ENCODE measurements at regions not wholly inside any gene's neighbourhood (a gene's known extent, or its start where the extent isn't known, plus 50 kb on each side); places are given as distances from the start of the nearest gene placed in this dataset.

GRCh38 chr16:73232555-73233328, 184.8 kb upstream of the ZFHX3 start:
- Histone ChIP-seq H3K9me3 (no peaks in the 10 kb centered on the region), H3K27ac (no peak overlapping the region), H3K4me1 (peaks cover 0 to 19% (median 2%) of the 10 kb centered on the region in 4 donors), H3K36me3 (no peaks in the 10 kb centered on the region), H3K27me3 (no peaks in the 10 kb centered on the region), H3K4me3 (peak overlapping the region in 1 of 4 donors; percentile 28)
- WGBS, 2 donors = 27 to 37% methylated on average over 27 of the region's 27 CpGs
- DNase-seq (ENCODE audit: low spot score in 2 of 2) = no peak
- TF ChIP-seq CTCF (IDR thresholded peaks at IDR 0.05) (no peak), EP300 (IDR thresholded peaks at IDR 0.05) (no peak), POLR2A (IDR thresholded peaks at IDR 0.05) (no peak)

- 89 to 90% methylated on average over 26 of the region's 26 CpGs for WGBS, 2 donors
- Histone ChIP-seq H3K9me3 (no peaks in the 10 kb centered on the region), H3K36me3 (no peaks in the 10 kb centered on the region), H3K27me3 (no peaks in the 10 kb centered on the region), H3K4me3 (no peak overlapping the region), H3K4me1 (peaks cover 0 to 19% (median 2%) of the 10 kb centered on the region in 4 donors), H3K27ac (no peak overlapping the region)
- DNase-seq (ENCODE audit: low spot score in 2 of 2) = no peak
- TF ChIP-seq POLR2A (IDR thresholded peaks at IDR 0.05) = no peak
- no peak for TF ChIP-seq CTCF (IDR thresholded peaks at IDR 0.05)
- no peak for TF ChIP-seq EP300 (IDR thresholded peaks at IDR 0.05)
Measured at GRCh38 chr16:73231944-73232554, 184.1 kb upstream of the ZFHX3 start.

- Histone ChIP-seq H3K27ac (no peak overlapping the region), H3K27me3 (no peaks in the 10 kb centered on the region), H3K4me3 (no peak overlapping the region), H3K9me3 (no peaks in the 10 kb centered on the region), H3K4me1 (peaks cover 0 to 19% (median 2%) of the 10 kb centered on the region in 4 donors), H3K36me3 (no peaks in the 10 kb centered on the region)
- no peak for DNase-seq (ENCODE audit: low spot score in 2 of 2)
- TF ChIP-seq POLR2A (IDR thresholded peaks at IDR 0.05) = no peak
- no peak for TF ChIP-seq EP300 (IDR thresholded peaks at IDR 0.05)
- no peak for TF ChIP-seq CTCF (IDR thresholded peaks at IDR 0.05)
- 90 to 92% methylated on average over 11 of the region's 11 CpGs for WGBS, 2 donors
Measured at GRCh38 chr16:73231379-73231778, 183.5 kb upstream of the ZFHX3 start.

GRCh38 chr16:73230651-73231050, 182.7 kb upstream of the ZFHX3 start:
- Histone ChIP-seq H3K4me1 (peaks cover 0 to 19% (median 2%) of the 10 kb centered on the region in 4 donors), H3K36me3 (no peaks in the 10 kb centered on the region), H3K27me3 (no peaks in the 10 kb centered on the region), H3K4me3 (no peak overlapping the region), H3K9me3 (no peaks in the 10 kb centered on the region), H3K27ac (no peak overlapping the region)
- no peak for TF ChIP-seq CTCF (IDR thresholded peaks at IDR 0.05)
- TF ChIP-seq EP300 (IDR thresholded peaks at IDR 0.05) = no peak
- no peak for TF ChIP-seq POLR2A (IDR thresholded peaks at IDR 0.05)
- 76 to 77% methylated on average over 7 of the region's 7 CpGs for WGBS, 2 donors
- no peak for DNase-seq (ENCODE audit: low spot score in 2 of 2)

GRCh38 chr16:73228649-73229048, 180.7 kb upstream of the ZFHX3 start:
- Histone ChIP-seq H3K36me3 (no peaks in the 10 kb centered on the region), H3K4me1 (peaks cover 0 to 14% (median 2%) of the 10 kb centered on the region in 4 donors), H3K9me3 (no peaks in the 10 kb centered on the region), H3K4me3 (no peak overlapping the region), H3K27ac (no peak overlapping the region), H3K27me3 (no peaks in the 10 kb centered on the region)
- DNase-seq (ENCODE audit: low spot score in 2 of 2) = no peak
- TF ChIP-seq CTCF (IDR thresholded peaks at IDR 0.05) (no peak), POLR2A (IDR thresholded peaks at IDR 0.05) (no peak), EP300 (IDR thresholded peaks at IDR 0.05) (no peak)
- WGBS, 2 donors = 72% methylated on average over 5 of the region's 5 CpGs

All from tibial nerve (tissue), 4 donors.